Panc1 (cell line): ENCODE measurements at regions not wholly inside any gene's neighbourhood (a gene's known extent, or its start where the extent isn't known, plus 50 kb on each side); places are given as distances from the start of the nearest gene placed in this dataset.

Experiments
- ATAC-seq: fragments of 200-7000 bp; cut with Tn5 transposase; 2 replicates; pipeline ENCODE4 v1.9.1; 2020; ENCODE audit warnings: mild to moderate bottlenecking, moderate library complexity
- BruUV-seq: library from RNA; stranded (reverse); fragments of 400-500 nt; replicated peaks from 2 replicates; lab custom pipeline; 2021; lab: Mats Ljungman, UMichigan
- CTCF ChIA-PET: fragments of 300-600 bp; sonication (Branson Sonifier 250); formaldehyde crosslinking; loops from one replicate; lab custom pipeline; 2022; ENCODE audit warnings: antibody characterized with exemption; lab: Charles Lee
- POLR2A ChIA-PET: fragments of 300-600 bp; sonication (Branson Sonifier 250); formaldehyde crosslinking; loops from one replicate; lab custom pipeline; 2022; ENCODE audit warnings: antibody characterized with exemption; lab: Charles Lee
- DNase-seq: peaks from one replicate; pipeline ENCODE4 v3.0.0-alpha.2; 2010; ENCODE audit warnings: low read depth, low spot score
- H3K27ac ChIP-seq: 2 replicates; pipeline ENCODE4 v1.5.1; 2011; ENCODE audit warnings: mild to moderate bottlenecking, low read length, inconsistent platforms
- H3K27me3 ChIP-seq: fragments of 200-500 bp; sonication (Bioruptor generic); 2 replicates; pipeline ENCODE4 v1.6.0; 2014; ENCODE audit warnings: low read length, inconsistent platforms; ENCODE audit not compliant: control insufficient read depth, insufficient read depth
- H3K36me3 ChIP-seq: fragments of 200-500 bp; sonication (Bioruptor generic); 2 replicates; pipeline ENCODE4 v1.5.1; 2014; ENCODE audit warnings: inconsistent platforms, mild to moderate bottlenecking, low read length, moderate library complexity; ENCODE audit not compliant: control insufficient read depth, insufficient read depth
- H3K4me1 ChIP-seq: 2 replicates; pipeline ENCODE4 v1.5.1; 2011; ENCODE audit warnings: inconsistent platforms, mild to moderate bottlenecking, low read length, moderate library complexity; ENCODE audit not compliant: control insufficient read depth, insufficient read depth
- H3K4me3 ChIP-seq, 2 experiments: 2 replicates each; pipeline ENCODE4 v1.5.1; 2011 to 2012; ENCODE audit warnings: low read depth in 2 of 2, low read length in 2 of 2, mild to moderate bottlenecking in 2 of 2, inconsistent platforms in 1 of 2, moderate library complexity in 1 of 2
- H3K9me3 ChIP-seq: fragments of 200-500 bp; sonication (Bioruptor generic); 2 replicates; pipeline ENCODE4 v1.5.1; 2014; ENCODE audit warnings: low read depth, mild to moderate bottlenecking, inconsistent platforms, low read length, moderate library complexity; ENCODE audit not compliant: control insufficient read depth, insufficient read depth
- POLR2AphosphoS5 ChIP-seq: IDR thresholded peaks from 2 replicates; pipeline ENCODE4 v1.6.1; 2012; ENCODE audit warnings: mild to moderate bottlenecking, low read depth, low read length, moderate library complexity
- SIN3A ChIP-seq: IDR thresholded peaks from 2 replicates; pipeline ENCODE4 v1.6.1; 2012; ENCODE audit warnings: low read depth, mild to moderate bottlenecking, low read length, moderate library complexity, borderline replicate concordance; ENCODE audit not compliant: insufficient read depth
- TCF7L2 ChIP-seq: IDR thresholded peaks from 2 replicates; pipeline ENCODE4 v1.6.1; 2011; ENCODE audit warnings: mild to moderate bottlenecking, low read depth, low read length, inconsistent platforms
- in situ Hi-C: cut with HindIII; loops from 2 replicates; pipeline ENCODE4 v1.10.0; 2016; ENCODE audit warnings: low sequenced_read_pairs, low pct_unique_long_range_greater_than_20kb
- intact Hi-C: fragments of 100-400 bp; cut with micrococcal nuclease; formaldehyde crosslinking; loops from one replicate; pipeline ENCODE4 v1.10.0; 2022; ENCODE audit not compliant: unreplicated experiment
- TF ChIP-seq, protein P1 (sequence below): fragments of 450-650 bp; IDR thresholded peaks from 2 replicates; pipeline ENCODE4 v1.5.1; 2017; ENCODE audit warnings: mild to moderate bottlenecking
- TF ChIP-seq, protein P2 (sequence below), 2 experiments: IDR thresholded peaks; 2 replicates each; pipeline ENCODE4 v1.6.1; 2011 to 2012; ENCODE audit warnings: low read depth in 2 of 2, control low read depth in 1 of 2, low read length in 1 of 2, mild to moderate bottlenecking in 1 of 2, moderate library complexity in 1 of 2; ENCODE audit not compliant: insufficient read depth in 1 of 2

DNA sequence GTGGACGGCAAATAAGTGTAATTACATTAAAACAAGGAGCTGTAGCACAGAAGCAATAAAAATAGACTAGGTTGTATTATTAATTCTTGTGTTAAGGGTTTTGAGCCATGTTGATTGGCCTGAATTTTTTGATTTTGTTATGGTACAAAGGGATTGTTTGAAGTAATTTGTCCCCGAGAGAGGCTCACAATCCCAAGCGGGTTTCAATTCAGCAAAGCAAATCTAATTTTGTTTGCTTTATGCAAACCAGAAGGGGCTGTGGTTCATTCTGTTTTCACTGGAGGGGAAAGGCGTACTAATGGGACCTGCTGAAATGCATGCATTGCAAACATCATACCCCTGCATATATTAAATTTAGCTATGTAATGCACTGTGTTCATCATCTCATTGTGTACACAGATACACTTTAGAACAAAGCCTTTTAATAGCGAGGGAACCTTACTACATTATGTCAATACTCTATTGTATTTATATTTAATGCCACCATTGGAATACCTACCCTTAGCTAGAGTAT is 379.5 kb upstream of the POU3F2 start:
- no peaks in the 10 kb centered on the region for H3K27me3 ChIP-seq

DNA sequence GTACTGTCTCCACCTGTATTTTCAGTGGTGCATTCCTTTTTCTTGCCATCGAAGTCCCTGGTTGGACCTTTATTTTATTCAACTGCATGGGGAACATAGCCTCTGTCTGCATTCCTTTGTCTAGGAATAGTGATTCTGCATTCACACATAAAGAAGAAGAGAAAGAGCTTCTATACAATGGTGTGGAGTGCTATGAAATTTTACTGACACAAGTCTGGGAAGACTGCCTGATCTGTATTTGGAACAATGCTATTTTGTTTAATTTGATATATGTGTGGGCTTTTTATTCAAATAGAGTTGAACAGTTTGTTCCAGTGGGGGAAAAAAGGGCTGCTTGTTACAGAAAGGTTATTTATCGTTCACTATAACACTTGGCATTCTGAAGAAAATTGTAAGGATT is 375.7 kb upstream of the POU3F2 start:
- BruUV-seq = no TSS peak
- POLR2A ChIA-PET = no interaction called here
- DNase-seq (no peak), ATAC-seq (no peak)
- Histone ChIP-seq H3K27ac (no peak overlapping the region), H3K36me3 (no peaks in the 10 kb centered on the region), H3K4me1 (no peaks in the 10 kb centered on the region), H3K9me3 (no peaks in the 10 kb centered on the region), H3K27me3 (no peaks in the 10 kb centered on the region), H3K4me3 (no peak overlapping the region)
- CTCF ChIA-PET = no interaction called here
- in situ Hi-C loops (no loop called here), intact Hi-C loops (no loop called here)
- TF ChIP-seq, protein P1, sequence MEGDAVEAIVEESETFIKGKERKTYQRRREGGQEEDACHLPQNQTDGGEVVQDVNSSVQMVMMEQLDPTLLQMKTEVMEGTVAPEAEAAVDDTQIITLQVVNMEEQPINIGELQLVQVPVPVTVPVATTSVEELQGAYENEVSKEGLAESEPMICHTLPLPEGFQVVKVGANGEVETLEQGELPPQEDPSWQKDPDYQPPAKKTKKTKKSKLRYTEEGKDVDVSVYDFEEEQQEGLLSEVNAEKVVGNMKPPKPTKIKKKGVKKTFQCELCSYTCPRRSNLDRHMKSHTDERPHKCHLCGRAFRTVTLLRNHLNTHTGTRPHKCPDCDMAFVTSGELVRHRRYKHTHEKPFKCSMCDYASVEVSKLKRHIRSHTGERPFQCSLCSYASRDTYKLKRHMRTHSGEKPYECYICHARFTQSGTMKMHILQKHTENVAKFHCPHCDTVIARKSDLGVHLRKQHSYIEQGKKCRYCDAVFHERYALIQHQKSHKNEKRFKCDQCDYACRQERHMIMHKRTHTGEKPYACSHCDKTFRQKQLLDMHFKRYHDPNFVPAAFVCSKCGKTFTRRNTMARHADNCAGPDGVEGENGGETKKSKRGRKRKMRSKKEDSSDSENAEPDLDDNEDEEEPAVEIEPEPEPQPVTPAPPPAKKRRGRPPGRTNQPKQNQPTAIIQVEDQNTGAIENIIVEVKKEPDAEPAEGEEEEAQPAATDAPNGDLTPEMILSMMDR = no peak
- TF ChIP-seq TCF7L2 = no peak
- no peak for TF ChIP-seq POLR2AphosphoS5
- TF ChIP-seq SIN3A = no peak
- TF ChIP-seq, protein P2, sequence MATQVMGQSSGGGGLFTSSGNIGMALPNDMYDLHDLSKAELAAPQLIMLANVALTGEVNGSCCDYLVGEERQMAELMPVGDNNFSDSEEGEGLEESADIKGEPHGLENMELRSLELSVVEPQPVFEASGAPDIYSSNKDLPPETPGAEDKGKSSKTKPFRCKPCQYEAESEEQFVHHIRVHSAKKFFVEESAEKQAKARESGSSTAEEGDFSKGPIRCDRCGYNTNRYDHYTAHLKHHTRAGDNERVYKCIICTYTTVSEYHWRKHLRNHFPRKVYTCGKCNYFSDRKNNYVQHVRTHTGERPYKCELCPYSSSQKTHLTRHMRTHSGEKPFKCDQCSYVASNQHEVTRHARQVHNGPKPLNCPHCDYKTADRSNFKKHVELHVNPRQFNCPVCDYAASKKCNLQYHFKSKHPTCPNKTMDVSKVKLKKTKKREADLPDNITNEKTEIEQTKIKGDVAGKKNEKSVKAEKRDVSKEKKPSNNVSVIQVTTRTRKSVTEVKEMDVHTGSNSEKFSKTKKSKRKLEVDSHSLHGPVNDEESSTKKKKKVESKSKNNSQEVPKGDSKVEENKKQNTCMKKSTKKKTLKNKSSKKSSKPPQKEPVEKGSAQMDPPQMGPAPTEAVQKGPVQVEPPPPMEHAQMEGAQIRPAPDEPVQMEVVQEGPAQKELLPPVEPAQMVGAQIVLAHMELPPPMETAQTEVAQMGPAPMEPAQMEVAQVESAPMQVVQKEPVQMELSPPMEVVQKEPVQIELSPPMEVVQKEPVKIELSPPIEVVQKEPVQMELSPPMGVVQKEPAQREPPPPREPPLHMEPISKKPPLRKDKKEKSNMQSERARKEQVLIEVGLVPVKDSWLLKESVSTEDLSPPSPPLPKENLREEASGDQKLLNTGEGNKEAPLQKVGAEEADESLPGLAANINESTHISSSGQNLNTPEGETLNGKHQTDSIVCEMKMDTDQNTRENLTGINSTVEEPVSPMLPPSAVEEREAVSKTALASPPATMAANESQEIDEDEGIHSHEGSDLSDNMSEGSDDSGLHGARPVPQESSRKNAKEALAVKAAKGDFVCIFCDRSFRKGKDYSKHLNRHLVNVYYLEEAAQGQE (IDR thresholded peaks at IDR 0.05; ENCODE audit: insufficient read depth in 1 of 2, low read depth in 2 of 2, low read length in 1 of 2) = no peak

More for the DNA sequence above, 379.5 kb upstream of the POU3F2 start:
- POLR2A ChIA-PET = no interaction called here
- ATAC-seq = no peak
- BruUV-seq = no TSS peak
- intact Hi-C loops = no loop called here
- no peak for DNase-seq
- no peak overlapping the region for H3K4me3 ChIP-seq
- H3K4me1 ChIP-seq = no peaks in the 10 kb centered on the region
- H3K36me3 ChIP-seq = no peaks in the 10 kb centered on the region
- in situ Hi-C loops = no loop called here
- H3K9me3 ChIP-seq = no peaks in the 10 kb centered on the region
- H3K27ac ChIP-seq = no peak overlapping the region
- CTCF ChIA-PET = no interaction called here
- no peak for TF ChIP-seq POLR2AphosphoS5
- TF ChIP-seq, protein P2 (IDR thresholded peaks at IDR 0.05; ENCODE audit: insufficient read depth in 1 of 2, low read depth in 2 of 2, low read length in 1 of 2) = no peak
- TF ChIP-seq SIN3A = no peak
- TF ChIP-seq, protein P1 = no peak
- TF ChIP-seq TCF7L2 = no peak
